K562 (cell line): ENCODE measurements at regions not wholly inside any gene's neighbourhood (a gene's known extent, or its start where the extent isn't known, plus 50 kb on each side); places are given as distances from the start of the nearest gene placed in this dataset.
A peak's percentile ranks its signal among the peaks of the same experiment; 100 is the strongest.

Experiments
- BDP1 ChIP-seq: IDR thresholded peaks from 3 replicates; pipeline ENCODE4 v1.6.1; 2011; ENCODE audit not compliant: insufficient read length, insufficient read depth
- CEBPB ChIP-seq: fragments of 450-650 bp; IDR thresholded peaks from 2 replicates; pipeline ENCODE4 v1.6.1; 2016; ENCODE audit warnings: missing genetic modification characterization, missing compliant biosample characterization
- CXXC5 ChIP-seq: fragments of 250-450 bp; sonication (Bioruptor Pico); IDR thresholded peaks from 2 replicates; pipeline ENCODE4 v1.8.0; 2022; ENCODE audit warnings: inconsistent platforms, mild to moderate bottlenecking, moderate library complexity
- DIDO1 ChIP-seq: fragments of 450-650 bp; IDR thresholded peaks from 2 replicates; pipeline ENCODE4 v1.6.1; 2016; ENCODE audit warnings: low read depth, missing biosample characterization, missing genetic modification characterization
- FOS ChIP-seq: IDR thresholded peaks from 3 replicates; pipeline ENCODE4 v1.6.1; 2011; ENCODE audit not compliant: insufficient read length; ENCODE audit errors: extremely low read depth
- HDAC1 ChIP-seq, 2 experiments: fragments of 450-650 bp; IDR thresholded peaks; 2 replicates each; pipeline ENCODE4 v1.6.1; 2016 to 2017; ENCODE audit warnings: inconsistent platforms in 1 of 2, mild to moderate bottlenecking in 1 of 2, moderate library complexity in 1 of 2
- HDAC3 ChIP-seq: fragments of 450-650 bp; IDR thresholded peaks from 2 replicates; pipeline ENCODE4 v1.6.1; 2018; ENCODE audit warnings: borderline replicate concordance, mild to moderate bottlenecking, moderate library complexity; ENCODE audit not compliant: partially characterized antibody
- KLF1 ChIP-seq: fragments of 450-650 bp; IDR thresholded peaks from 2 replicates; pipeline ENCODE4 v1.6.1; 2016; ENCODE audit warnings: missing genetic modification characterization, missing compliant biosample characterization
- NFE2L1 ChIP-seq: fragments of 450-650 bp; IDR thresholded peaks from 2 replicates; pipeline ENCODE4 v1.6.1; 2016; ENCODE audit warnings: missing genetic modification characterization, low read depth, mild to moderate bottlenecking, missing compliant biosample characterization, moderate library complexity, borderline replicate concordance
- NR2F6 ChIP-seq: fragments of 450-650 bp; formaldehyde crosslinking; IDR thresholded peaks from 2 replicates; pipeline ENCODE4 v1.4.0; 2020; ENCODE audit warnings: mild to moderate bottlenecking
- PRDM10 ChIP-seq: fragments of 450-650 bp; IDR thresholded peaks from 2 replicates; pipeline ENCODE4 v1.6.1; 2018; ENCODE audit not compliant: partially characterized antibody
- RREB1 ChIP-seq: fragments of 250-450 bp; sonication (Bioruptor Pico); IDR thresholded peaks from 2 replicates; pipeline ENCODE4 v1.4.0; 2020
- SMARCC2 ChIP-seq: fragments of 450-650 bp; IDR thresholded peaks from 2 replicates; pipeline ENCODE4 v1.6.1; 2017; ENCODE audit warnings: antibody characterized with exemption, moderate library complexity, mild to moderate bottlenecking, low read depth
- TCF3 ChIP-seq: sonication (generic); formaldehyde crosslinking; IDR thresholded peaks from 2 replicates; pipeline ENCODE4 v1.4.0; 2020; ENCODE audit warnings: mild to moderate bottlenecking, missing genetic modification reagents
- TCFL5 ChIP-seq: fragments of 250-450 bp; sonication (Bioruptor Pico); conservative IDR thresholded peaks from 2 replicates; pipeline ENCODE4 v1.6.1; 2021; ENCODE audit warnings: mild to moderate bottlenecking, moderate library complexity, matching md5 sums
- ZEB2 ChIP-seq: fragments of 450-650 bp; IDR thresholded peaks from 2 replicates; pipeline ENCODE4 v1.6.1; 2016
- ZNF134 ChIP-seq: fragments of 250-450 bp; sonication (Bioruptor Pico); conservative IDR thresholded peaks from 2 replicates; pipeline ENCODE4 v1.4.0; 2020
- TF ChIP-seq, protein P1 (sequence below): sonication (generic); IDR thresholded peaks from 2 replicates; pipeline ENCODE4 v1.6.1; 2016
- TF ChIP-seq, protein P2 (sequence below): fragments of 450-650 bp; IDR thresholded peaks from 2 replicates; pipeline ENCODE4 v1.6.1; 2017; ENCODE audit warnings: mild to moderate bottlenecking, moderate library complexity

GRCh38 chr3:153038779-153039178, 123.2 kb upstream of the RAP2B start (continued):
- TF ChIP-seq RREB1 (CRISPR knock-in tag) (no peak), BDP1 (no peak), CEBPB (tag) (peak; percentile 83), TCFL5 (CRISPR knock-in tag) (no peak), NFE2L1 (tag) (no peak), KLF1 (tag) (no peak), TCF3 (CRISPR knock-in tag) (no peak), HDAC3 (no peak), ZNF134 (no peak), DIDO1 (tag) (no peak), CXXC5 (peak; percentile 30; the same call in 1 of the 2 replicates), NR2F6 (CRISPR knock-in tag) (no peak), HDAC1 (IDR thresholded peaks at IDR 0.05) (peak in 1 of 2 experiments; percentile 32; a peak in 1 of 4 replicates), PRDM10 (peak; percentile 9), ZEB2 (no peak), FOS (peak; percentile 8), SMARCC2 (no peak)
- TF ChIP-seq, protein P1, sequence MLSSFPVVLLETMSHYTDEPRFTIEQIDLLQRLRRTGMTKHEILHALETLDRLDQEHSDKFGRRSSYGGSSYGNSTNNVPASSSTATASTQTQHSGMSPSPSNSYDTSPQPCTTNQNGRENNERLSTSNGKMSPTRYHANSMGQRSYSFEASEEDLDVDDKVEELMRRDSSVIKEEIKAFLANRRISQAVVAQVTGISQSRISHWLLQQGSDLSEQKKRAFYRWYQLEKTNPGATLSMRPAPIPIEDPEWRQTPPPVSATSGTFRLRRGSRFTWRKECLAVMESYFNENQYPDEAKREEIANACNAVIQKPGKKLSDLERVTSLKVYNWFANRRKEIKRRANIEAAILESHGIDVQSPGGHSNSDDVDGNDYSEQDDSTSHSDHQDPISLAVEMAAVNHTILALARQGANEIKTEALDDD: peak; percentile 58; the same call in 1 of the 2 replicates
- TF ChIP-seq, protein P2, sequence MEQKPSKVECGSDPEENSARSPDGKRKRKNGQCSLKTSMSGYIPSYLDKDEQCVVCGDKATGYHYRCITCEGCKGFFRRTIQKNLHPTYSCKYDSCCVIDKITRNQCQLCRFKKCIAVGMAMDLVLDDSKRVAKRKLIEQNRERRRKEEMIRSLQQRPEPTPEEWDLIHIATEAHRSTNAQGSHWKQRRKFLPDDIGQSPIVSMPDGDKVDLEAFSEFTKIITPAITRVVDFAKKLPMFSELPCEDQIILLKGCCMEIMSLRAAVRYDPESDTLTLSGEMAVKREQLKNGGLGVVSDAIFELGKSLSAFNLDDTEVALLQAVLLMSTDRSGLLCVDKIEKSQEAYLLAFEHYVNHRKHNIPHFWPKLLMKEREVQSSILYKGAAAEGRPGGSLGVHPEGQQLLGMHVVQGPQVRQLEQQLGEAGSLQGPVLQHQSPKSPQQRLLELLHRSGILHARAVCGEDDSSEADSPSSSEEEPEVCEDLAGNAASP: no peak
